ENCODE measurements at regions not wholly inside any gene's neighbourhood (a gene's known extent, or its start where the extent isn't known, plus 50 kb on each side); places are given as distances from the start of the nearest gene placed in this dataset.

- no peak for TF ChIP-seq CTCF (IDR thresholded peaks at IDR 0.05; ENCODE audit: control insufficient read depth, extremely low read depth, insufficient read depth)
- DNase-seq (ENCODE audit: low read depth): no peak
- no peak overlapping the region for H3K4me3 ChIP-seq (ENCODE audit: low read depth, low read length)
These were observed 59.9 kb downstream of the VCPKMT start for GRCh38 chr14:50056435-50056834.

GRCh38 chr14:50057331-50057730 lies 59.0 kb downstream of the VCPKMT start:
- no peak for TF ChIP-seq CTCF (IDR thresholded peaks at IDR 0.05; ENCODE audit: control insufficient read depth, extremely low read depth, insufficient read depth)
- no peak for DNase-seq (ENCODE audit: low read depth)
- no peak overlapping the region for H3K4me3 ChIP-seq (ENCODE audit: low read depth, low read length)

GRCh38 chr14:50058113-50058512 lies 58.3 kb downstream of the VCPKMT start:
- no peak for TF ChIP-seq CTCF (IDR thresholded peaks at IDR 0.05; ENCODE audit: control insufficient read depth, extremely low read depth, insufficient read depth)
- H3K4me3 ChIP-seq (ENCODE audit: low read depth, low read length): no peak overlapping the region
- no peak for DNase-seq (ENCODE audit: low read depth)

Data from LNCaP clone FGC (cell line).